D721Med (cell line): ENCODE measurements at regions not wholly inside any gene's neighbourhood (a gene's known extent, or its start where the extent isn't known, plus 50 kb on each side); places are given as distances from the start of the nearest gene placed in this dataset.

ENCODE experiments used
- DNase-seq: peaks from one replicate; pipeline ENCODE4 v3.0.0; 2011; ENCODE audit warnings: low spot score; ENCODE audit not compliant: insufficient read length
- FAIRE-seq: peaks from 2 replicates; lab custom pipeline; 2011; peaks lifted over from hg19 to GRCh38; lab: Jason Lieb, UNC
- CTCF ChIP-seq: IDR thresholded peaks from 2 replicates; pipeline ENCODE4 v1.5.1; 2012; ENCODE audit warnings: mild to moderate bottlenecking, control low read depth; ENCODE audit not compliant: insufficient read depth; ENCODE audit errors: missing control alignments

- DNase-seq, result no peak
- TF ChIP-seq CTCF, result no peak
- FAIRE-seq, result no peak
These were observed 967.8 kb upstream of the SORCS1 start for GRCh38 chr10:108132303-108132702.

- FAIRE-seq (no peak), DNase-seq (no peak)
- no peak for TF ChIP-seq CTCF
These were observed 966.1 kb upstream of the SORCS1 start for GRCh38 chr10:108130575-108130974.

GRCh38 chr10:108112218-108112617, 947.7 kb upstream of the SORCS1 start:
- FAIRE-seq (no peak), DNase-seq (no peak)
- TF ChIP-seq CTCF, result peak; percentile 13

GRCh38 chr10:108104551-108105156, 940.1 kb upstream of the SORCS1 start:
- no peak for TF ChIP-seq CTCF
- FAIRE-seq, result no peak
- no peak for DNase-seq

GRCh38 chr10:108097258-108097657, 932.8 kb upstream of the SORCS1 start:
- FAIRE-seq, result no peak
- TF ChIP-seq CTCF, result no peak
- no peak for DNase-seq

- no peak for FAIRE-seq
- no peak for DNase-seq
- TF ChIP-seq CTCF, result no peak
These were observed 931.7 kb upstream of the SORCS1 start for GRCh38 chr10:108095932-108096925.
